ENCODE measurements at regions not wholly inside any gene's neighbourhood (a gene's known extent, or its start where the extent isn't known, plus 50 kb on each side); places are given as distances from the start of the nearest gene placed in this dataset.
A peak's percentile ranks its signal among the peaks of the same experiment; 100 is the strongest.
"Not testable (repeated sequence)": the region's sequence is repeated elsewhere in the genome, so short reads cannot be mapped to it uniquely, and the experiment has no call there.

DNA sequence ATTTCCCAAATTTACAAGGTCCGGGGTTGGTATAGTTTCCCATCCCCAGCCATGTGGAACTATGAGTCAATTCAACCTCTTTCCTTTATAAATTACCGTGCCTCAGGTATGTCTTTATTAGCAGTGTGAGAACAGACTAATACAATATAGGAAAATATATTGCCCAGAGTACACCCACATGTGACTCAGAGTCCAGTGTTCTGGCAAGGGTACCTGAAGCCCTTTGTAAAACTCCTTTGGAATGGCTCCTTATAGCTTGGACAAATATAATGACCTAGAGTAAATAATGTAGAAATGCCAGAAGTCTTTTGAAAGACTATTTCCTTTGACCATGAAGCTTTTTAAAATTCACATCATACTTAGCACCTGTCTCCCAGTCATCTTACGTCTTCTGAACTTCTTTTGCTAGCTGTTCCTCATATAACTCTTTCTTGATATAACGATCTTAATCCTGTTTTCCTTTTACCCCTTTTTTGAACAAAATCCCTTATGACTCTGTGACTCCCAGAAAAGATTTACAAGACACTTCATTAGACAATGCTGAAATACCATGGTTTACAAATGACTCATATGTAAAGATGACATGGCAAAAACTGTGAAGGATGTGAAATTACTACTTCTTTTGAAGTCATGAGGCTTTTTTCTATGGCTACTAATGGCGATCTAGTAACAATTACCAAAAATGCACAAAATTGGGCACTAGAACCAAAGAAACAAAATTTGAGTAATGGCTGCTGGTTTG lies 408.9 kb downstream of the NAP1L3 start:
- H3K36me3 ChIP-seq (ENCODE audit: low read depth), result no peaks in the 10 kb centered on the region
- H3K4me2 ChIP-seq, result no peak overlapping the region
- ChIA-PET CTCF (no interaction called here), POLR2A (ENCODE audit: unreplicated experiment) (no interaction called here)
- no peaks in the 10 kb centered on the region for H3K4me1 ChIP-seq (replicated peaks; ENCODE audit: insufficient read depth)
- no peak for DNase-seq
- TF ChIP-seq CTCF (conservative IDR thresholded peaks at IDR 0.05), result no peak
- TF ChIP-seq EZH2 (IDR thresholded peaks at IDR 0.05; ENCODE audit: low read depth), result no peak
- BruUV-seq (replicated peaks), result no TSS peak
- H3K27me3 ChIP-seq (ENCODE audit: insufficient read depth, low read depth), result no peaks in the 10 kb centered on the region
- no peaks in the 10 kb centered on the region for H3K79me2 ChIP-seq (ENCODE audit: low read depth)
- intact Hi-C loops (cut with micrococcal nuclease; ENCODE audit: unreplicated experiment), result no loop called here
- peak overlapping the region; percentile 61 for H3K27ac ChIP-seq
- H3K4me3 ChIP-seq, result no peak overlapping the region
- H2AFZ ChIP-seq, result peak overlapping the region; percentile 67; the same call in 1 of the 2 replicates
- H3K9me3 ChIP-seq (ENCODE audit: insufficient read depth, low read depth), result no peaks in the 10 kb centered on the region
- no peaks in the 10 kb centered on the region for H3K9me2 ChIP-seq (ENCODE audit: insufficient read depth)
- H4K20me1 ChIP-seq (ENCODE audit: insufficient read depth), result no peaks in the 10 kb centered on the region
- H3F3A ChIP-seq (ENCODE audit: insufficient read depth, low read depth), result no peaks in the 10 kb centered on the region

DNA sequence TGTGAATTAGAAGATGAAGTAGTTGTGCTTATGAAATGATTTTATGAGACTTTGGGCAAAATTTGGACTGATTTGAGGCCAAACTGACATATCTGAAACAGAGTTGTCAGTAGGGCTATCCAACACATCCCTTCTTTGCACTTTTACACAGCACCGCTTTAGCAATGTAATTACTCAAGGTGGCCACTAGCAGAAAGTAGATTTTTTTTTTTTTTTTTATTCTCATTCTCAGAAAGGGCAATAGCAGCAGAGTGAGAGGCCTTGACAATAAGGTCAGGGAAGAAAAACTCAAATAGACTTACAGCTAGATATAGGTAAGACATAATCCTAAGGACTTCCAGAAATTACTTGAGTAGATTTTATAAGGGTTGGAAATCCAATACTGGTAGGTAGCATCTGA lies 414.3 kb downstream of the NAP1L3 start:
- Histone ChIP-seq H3K9me2 (ENCODE audit: insufficient read depth) (no peaks in the 10 kb centered on the region), H3K9me3 (ENCODE audit: insufficient read depth, low read depth) (no peaks in the 10 kb centered on the region), H3K27me3 (ENCODE audit: insufficient read depth, low read depth) (no peaks in the 10 kb centered on the region), H3K4me3 (no peak overlapping the region), H2AFZ (no peak overlapping the region), H3K27ac (no peak overlapping the region), H3K79me2 (ENCODE audit: low read depth) (no peaks in the 10 kb centered on the region), H3K36me3 (ENCODE audit: low read depth) (no peaks in the 10 kb centered on the region), H3F3A (ENCODE audit: insufficient read depth, low read depth) (no peaks in the 10 kb centered on the region), H3K4me1 (replicated peaks; ENCODE audit: insufficient read depth) (no peaks in the 10 kb centered on the region), H3K4me2 (no peak overlapping the region), H4K20me1 (ENCODE audit: insufficient read depth) (no peaks in the 10 kb centered on the region)
- TF ChIP-seq EZH2 (IDR thresholded peaks at IDR 0.05; ENCODE audit: low read depth), result no peak
- TF ChIP-seq CTCF (conservative IDR thresholded peaks at IDR 0.05), result no peak
- intact Hi-C loops (cut with micrococcal nuclease; ENCODE audit: unreplicated experiment), result no loop called here
- no peak for DNase-seq
- ChIA-PET CTCF (no interaction called here), POLR2A (ENCODE audit: unreplicated experiment) (no interaction called here)
- BruUV-seq (replicated peaks), result no TSS peak

DNA sequence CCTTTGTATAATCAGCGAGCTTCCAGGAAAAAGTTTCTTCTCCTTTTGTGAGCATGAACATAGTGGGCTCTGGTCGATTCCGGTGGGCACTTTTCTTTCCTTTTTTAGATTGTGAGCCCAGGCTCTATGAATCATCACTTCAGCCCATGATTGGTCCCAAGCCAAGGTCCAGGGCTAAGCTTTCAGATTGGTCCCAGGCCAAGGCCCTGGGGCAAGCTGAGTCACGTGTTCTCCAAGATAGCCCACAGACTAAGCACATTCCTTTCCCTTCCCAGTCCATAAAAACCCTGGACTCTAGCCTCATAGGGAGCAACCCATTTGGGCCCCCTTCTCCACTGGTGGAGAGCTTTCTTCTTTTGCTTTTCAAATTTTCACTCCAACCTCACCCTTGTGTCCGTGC lies 430.5 kb downstream of the NAP1L3 start:
- no peak overlapping the region for H3K4me2 ChIP-seq
- H4K20me1 ChIP-seq (ENCODE audit: insufficient read depth), result no peaks in the 10 kb centered on the region
- H3K9me3 ChIP-seq (ENCODE audit: insufficient read depth, low read depth), result no peaks in the 10 kb centered on the region
- no peaks in the 10 kb centered on the region for H3F3A ChIP-seq (ENCODE audit: insufficient read depth, low read depth)
- BruUV-seq (replicated peaks), result no TSS peak
- H2AFZ ChIP-seq, result no peak overlapping the region
- POLR2A ChIA-PET (ENCODE audit: unreplicated experiment), result no interaction called here
- H3K36me3 ChIP-seq (ENCODE audit: low read depth), result no peaks in the 10 kb centered on the region
- TF ChIP-seq CTCF (conservative IDR thresholded peaks at IDR 0.05) (no peak), EZH2 (IDR thresholded peaks at IDR 0.05; ENCODE audit: low read depth) (no peak)
- H3K27me3 ChIP-seq (ENCODE audit: insufficient read depth, low read depth), result no peaks in the 10 kb centered on the region
- intact Hi-C loops (cut with micrococcal nuclease; ENCODE audit: unreplicated experiment), result no loop called here
- no peaks in the 10 kb centered on the region for H3K4me1 ChIP-seq (replicated peaks; ENCODE audit: insufficient read depth)
- CTCF ChIA-PET, result no interaction called here
- H3K79me2 ChIP-seq (ENCODE audit: low read depth), result no peaks in the 10 kb centered on the region
- no peaks in the 10 kb centered on the region for H3K9me2 ChIP-seq (ENCODE audit: insufficient read depth)
- no peak overlapping the region for H3K27ac ChIP-seq
- no peak for DNase-seq
- no peak overlapping the region for H3K4me3 ChIP-seq

DNA sequence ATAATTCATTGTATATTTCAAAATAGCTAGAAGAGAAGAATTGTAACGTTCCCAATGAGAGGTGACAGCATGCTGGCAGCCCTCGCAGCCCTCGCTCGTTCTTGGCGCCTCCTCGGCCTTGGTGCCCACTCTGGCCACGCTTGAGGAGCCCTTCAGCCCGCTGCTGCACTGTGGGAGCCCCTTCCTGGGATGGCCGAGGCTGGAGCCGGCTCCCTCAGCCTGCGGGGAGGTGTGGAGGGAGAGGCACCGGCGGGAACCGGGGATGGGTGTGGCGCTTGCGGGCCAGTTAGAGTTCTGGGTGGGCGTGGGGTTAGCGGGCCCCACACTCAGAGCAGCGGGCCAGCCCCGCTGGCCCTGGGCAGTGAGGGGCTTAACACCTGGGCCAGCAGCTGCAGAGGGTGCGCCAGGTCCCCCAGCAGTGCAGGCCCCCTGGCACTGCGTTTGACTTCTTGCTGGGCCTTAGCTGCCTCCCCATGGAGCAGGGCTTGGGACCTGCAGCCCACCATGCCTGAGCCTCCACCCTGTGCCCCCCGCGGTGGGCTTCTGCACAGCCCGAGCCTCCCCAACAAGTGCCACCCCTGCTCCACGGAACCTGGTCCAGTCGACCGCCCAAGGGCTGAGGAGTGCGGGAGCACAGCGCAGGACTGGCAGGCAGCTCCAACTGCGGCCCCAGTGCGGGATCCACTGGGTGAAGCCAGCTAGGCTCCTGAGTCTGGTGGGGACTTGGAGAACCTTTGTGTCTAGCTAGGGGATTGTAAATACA lies 437.7 kb downstream of the NAP1L3 start:
- POLR2A ChIA-PET (ENCODE audit: unreplicated experiment); H3K9me2 ChIP-seq (ENCODE audit: insufficient read depth); H3K4me2 ChIP-seq; H3K27ac ChIP-seq; H3K4me3 ChIP-seq; BruUV-seq (replicated peaks); H4K20me1 ChIP-seq (ENCODE audit: insufficient read depth); intact Hi-C loops (cut with micrococcal nuclease; ENCODE audit: unreplicated experiment); H2AFZ ChIP-seq; H3K36me3 ChIP-seq (ENCODE audit: low read depth); H3K27me3 ChIP-seq (ENCODE audit: insufficient read depth, low read depth); H3K4me1 ChIP-seq (replicated peaks; ENCODE audit: insufficient read depth); H3F3A ChIP-seq (ENCODE audit: insufficient read depth, low read depth); H3K9me3 ChIP-seq (ENCODE audit: insufficient read depth, low read depth); DNase-seq; H3K79me2 ChIP-seq (ENCODE audit: low read depth): not testable (repeated sequence)
- CTCF ChIA-PET, result interaction anchor here (0.6 kb wide), 1 partner anchor 74 kb away, joined by 3 read pairs; no protein-coding TSS in a partner anchor

Measured in PC-9 (cell line).